AG09309 (cell line): ENCODE measurements at regions not wholly inside any gene's neighbourhood (a gene's known extent, or its start where the extent isn't known, plus 50 kb on each side); places are given as distances from the start of the nearest gene placed in this dataset.
"Not testable (repeated sequence)": the region's sequence is repeated elsewhere in the genome, so short reads cannot be mapped to it uniquely, and the experiment has no call there.

Source experiments
- DNase-seq: peaks from one replicate; pipeline ENCODE4 v3.0.0-alpha.2; 2010; ENCODE audit warnings: low read depth
- H3K4me3 ChIP-seq: 2 replicates; pipeline ENCODE4 v1.5.1; 2011; ENCODE audit warnings: mild to moderate bottlenecking, low read depth, low read length, moderate library complexity; ENCODE audit not compliant: control insufficient read depth
- TF ChIP-seq, protein P1 (sequence below): IDR thresholded peaks from 2 replicates; pipeline ENCODE4 v1.5.1; 2011; ENCODE audit warnings: mild to moderate bottlenecking, low read depth, low read length, inconsistent platforms; ENCODE audit not compliant: insufficient read depth, control insufficient read depth; ENCODE audit errors: missing control alignments

DNA sequence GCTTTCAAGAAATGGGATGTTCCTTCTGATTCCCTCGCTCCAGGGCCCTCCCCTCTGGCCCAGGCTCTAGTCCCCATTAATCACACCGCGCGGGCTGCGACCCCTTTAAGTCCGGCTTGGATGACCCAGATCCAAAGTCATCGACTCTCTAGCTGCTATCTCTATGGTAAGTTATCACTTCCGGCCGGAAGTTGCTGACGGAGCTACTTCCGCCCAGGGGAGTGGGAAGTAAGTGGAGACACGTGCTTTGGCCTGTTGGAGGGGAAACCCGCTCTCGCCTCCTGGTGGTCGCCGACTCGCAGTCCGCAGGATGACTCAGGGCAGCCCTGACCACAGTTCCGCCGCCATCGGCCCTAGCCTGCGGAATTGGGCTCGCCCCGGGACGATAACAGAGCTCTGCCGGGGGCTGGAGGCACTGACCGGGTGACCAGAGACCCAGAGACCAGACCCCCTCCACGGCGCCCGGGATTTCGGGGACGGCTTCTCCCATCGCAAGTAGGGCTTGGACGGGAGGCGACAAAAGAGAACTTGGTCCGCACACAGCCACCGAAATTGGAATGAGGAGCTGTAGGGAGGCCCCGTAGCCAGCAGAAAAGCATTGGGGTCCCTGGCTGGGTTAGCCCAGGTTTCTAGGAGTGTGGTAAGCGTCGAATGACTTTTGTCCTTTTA, 52.2 kb upstream of the SEC14L1 start:
- TF ChIP-seq, protein P1, sequence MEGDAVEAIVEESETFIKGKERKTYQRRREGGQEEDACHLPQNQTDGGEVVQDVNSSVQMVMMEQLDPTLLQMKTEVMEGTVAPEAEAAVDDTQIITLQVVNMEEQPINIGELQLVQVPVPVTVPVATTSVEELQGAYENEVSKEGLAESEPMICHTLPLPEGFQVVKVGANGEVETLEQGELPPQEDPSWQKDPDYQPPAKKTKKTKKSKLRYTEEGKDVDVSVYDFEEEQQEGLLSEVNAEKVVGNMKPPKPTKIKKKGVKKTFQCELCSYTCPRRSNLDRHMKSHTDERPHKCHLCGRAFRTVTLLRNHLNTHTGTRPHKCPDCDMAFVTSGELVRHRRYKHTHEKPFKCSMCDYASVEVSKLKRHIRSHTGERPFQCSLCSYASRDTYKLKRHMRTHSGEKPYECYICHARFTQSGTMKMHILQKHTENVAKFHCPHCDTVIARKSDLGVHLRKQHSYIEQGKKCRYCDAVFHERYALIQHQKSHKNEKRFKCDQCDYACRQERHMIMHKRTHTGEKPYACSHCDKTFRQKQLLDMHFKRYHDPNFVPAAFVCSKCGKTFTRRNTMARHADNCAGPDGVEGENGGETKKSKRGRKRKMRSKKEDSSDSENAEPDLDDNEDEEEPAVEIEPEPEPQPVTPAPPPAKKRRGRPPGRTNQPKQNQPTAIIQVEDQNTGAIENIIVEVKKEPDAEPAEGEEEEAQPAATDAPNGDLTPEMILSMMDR, result peak; percentile 78
- peak; percentile 86 for DNase-seq
- peak overlapping the region; percentile 86 for H3K4me3 ChIP-seq

DNA sequence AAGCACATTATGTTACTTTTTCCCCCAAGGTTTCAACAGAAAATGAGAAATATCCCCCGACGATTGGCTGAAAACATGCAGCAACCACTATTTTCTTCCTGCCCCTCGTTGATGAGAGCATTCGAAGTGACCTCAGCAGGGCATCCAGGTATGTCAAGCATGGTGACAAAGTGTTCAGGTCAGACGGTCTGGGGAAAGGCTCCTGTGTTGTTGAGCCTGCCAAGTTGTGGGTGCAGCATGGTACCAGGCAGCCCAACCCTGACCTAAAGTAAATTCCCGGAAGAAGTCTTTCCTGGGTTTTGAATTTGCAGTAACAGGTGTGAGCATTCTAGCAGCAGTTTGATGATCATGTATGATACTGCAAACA, 51.7 kb upstream of the SEC14L1 start:
- DNase-seq, result no peak
- peak overlapping the region; percentile 86 for H3K4me3 ChIP-seq
- TF ChIP-seq, protein P1, result no peak

DNA sequence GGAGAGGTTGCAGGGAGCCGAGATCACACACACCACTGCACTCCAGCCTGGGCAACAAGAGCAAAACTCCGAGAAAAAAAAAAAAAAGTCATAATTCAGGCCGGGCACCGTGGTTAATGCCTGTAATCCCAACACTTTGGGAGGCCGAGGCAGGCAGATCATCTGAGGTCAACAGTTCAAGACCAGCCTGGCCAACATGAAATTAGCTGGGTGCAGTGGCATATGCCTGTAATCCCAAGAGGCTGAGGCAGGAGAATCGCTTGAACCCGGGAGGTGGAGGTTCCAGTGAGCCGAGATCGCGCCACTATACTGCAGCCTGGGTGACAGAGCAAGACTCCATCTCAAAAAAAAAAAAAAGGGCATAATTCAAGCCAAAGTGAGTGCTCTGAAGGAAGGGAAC, 50.8 kb upstream of the SEC14L1 start:
- not testable (repeated sequence) for H3K4me3 ChIP-seq, DNase-seq

DNA sequence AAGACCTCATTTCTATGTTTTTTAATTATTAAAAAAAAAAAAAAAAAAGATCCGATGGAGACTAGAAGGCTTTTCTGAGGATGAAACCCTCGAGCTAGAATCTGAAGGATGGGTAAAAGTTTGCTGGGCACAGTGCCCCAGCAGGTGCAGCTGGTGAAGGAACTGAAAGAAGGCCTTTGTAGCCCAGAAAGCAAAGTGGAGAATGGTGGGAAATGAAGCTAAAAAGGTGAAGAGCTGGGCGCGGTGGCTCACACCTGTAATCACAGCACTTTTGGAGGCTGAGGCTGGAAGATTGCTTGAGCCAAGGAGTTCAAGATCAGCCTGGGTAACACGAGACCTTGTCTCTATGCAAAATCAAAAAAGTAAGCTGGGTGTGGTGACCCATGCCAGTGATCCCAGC, 50.3 kb upstream of the SEC14L1 start:
- DNase-seq, result no peak
- TF ChIP-seq, protein P1, result no peak
- no peak overlapping the region for H3K4me3 ChIP-seq
